WTC11 (cell line): ENCODE measurements at regions not wholly inside any gene's neighbourhood (a gene's known extent, or its start where the extent isn't known, plus 50 kb on each side); places are given as distances from the start of the nearest gene placed in this dataset.

ENCODE experiments used
- ATAC-seq: fragments of 200-7000 bp; cut with Tn5 transposase; 2 replicates; pipeline ENCODE4 v1.10.0; 2021; ENCODE audit warnings: mild to moderate bottlenecking, moderate library complexity
- CTCF ChIA-PET: fragments of 300-600 bp; sonication (Branson Sonifier 250); formaldehyde crosslinking; loops from one replicate; lab custom pipeline; 2021; ENCODE audit warnings: antibody characterized with exemption; lab: Charles Lee
- POLR2A ChIA-PET: fragments of 350-600 bp; sonication (Branson Sonifier 250); formaldehyde crosslinking; loops from one replicate; lab custom pipeline; 2021; ENCODE audit warnings: antibody characterized with exemption; lab: Charles Lee
- DNase-seq: peaks from one replicate; pipeline ENCODE4 v3.0.0; 2021; ENCODE audit warnings: low spot score
- H3K27ac Mint-ChIP-seq: 2 replicates; pipeline ENCODE4 v1.8.0; 2021; ENCODE audit warnings: mixed read lengths
- H3K27me3 Mint-ChIP-seq: 2 replicates; pipeline ENCODE4 v1.8.0; 2021; ENCODE audit warnings: low read depth, mild to moderate bottlenecking, moderate library complexity, mixed read lengths
- H3K36me3 Mint-ChIP-seq: 2 replicates; pipeline ENCODE4 v1.8.0; 2021; ENCODE audit warnings: mixed read lengths
- H3K4me1 Mint-ChIP-seq: 2 replicates; pipeline ENCODE4 v1.8.0; 2022; ENCODE audit warnings: mixed read lengths
- H3K4me3 Mint-ChIP-seq: 2 replicates; pipeline ENCODE4 v1.8.0; 2021; ENCODE audit warnings: mild to moderate bottlenecking, moderate library complexity, mixed read lengths
- H3K9me3 Mint-ChIP-seq: 2 replicates; pipeline ENCODE4 v1.8.0; 2021; ENCODE audit warnings: mixed read lengths
- AFF4 ChIP-seq: sonication (generic); formaldehyde crosslinking; IDR thresholded peaks from 2 replicates; pipeline ENCODE4 v1.8.1; 2023; ENCODE audit warnings: mild to moderate bottlenecking, missing genetic modification reagents, borderline replicate concordance
- ARID4B ChIP-seq: sonication (generic); formaldehyde crosslinking; IDR thresholded peaks from 2 replicates; pipeline ENCODE4 v1.8.0; 2023; ENCODE audit warnings: missing genetic modification reagents, mild to moderate bottlenecking, borderline replicate concordance
- ATF2 ChIP-seq: sonication (generic); formaldehyde crosslinking; IDR thresholded peaks from 2 replicates; pipeline ENCODE4 v1.8.1; 2022; ENCODE audit warnings: low read depth, missing genetic modification reagents, borderline replicate concordance
- ATF3 ChIP-seq: sonication (generic); formaldehyde crosslinking; conservative IDR thresholded peaks from 2 replicates; pipeline ENCODE4 v1.8.1; 2022; ENCODE audit warnings: mild to moderate bottlenecking, missing genetic modification reagents
- CTCF ChIP-seq: fragments of 200-600 bp; IDR thresholded peaks from 2 replicates; pipeline ENCODE4 v1.8.0; 2022; ENCODE audit warnings: antibody characterized with exemption
- IRF1 ChIP-seq: sonication (generic); formaldehyde crosslinking; IDR thresholded peaks from 2 replicates; pipeline ENCODE4 v1.8.0; 2023; ENCODE audit warnings: missing genetic modification reagents
- IRF2 ChIP-seq: sonication (generic); formaldehyde crosslinking; IDR thresholded peaks from 2 replicates; pipeline ENCODE4 v1.8.0; 2022; ENCODE audit warnings: low read depth, missing genetic modification reagents, borderline replicate concordance
- NFE2L1 ChIP-seq: sonication (generic); formaldehyde crosslinking; IDR thresholded peaks from 2 replicates; pipeline ENCODE4 v1.8.1; 2023; ENCODE audit warnings: missing genetic modification reagents
- NR3C1 ChIP-seq: sonication (generic); formaldehyde crosslinking; conservative IDR thresholded peaks from 2 replicates; pipeline ENCODE4 v1.8.1; 2023; ENCODE audit warnings: low read depth, mild to moderate bottlenecking, missing genetic modification reagents
- OVOL2 ChIP-seq: fragments of 250-450 bp; sonication (Bioruptor Pico); IDR thresholded peaks from 2 replicates; pipeline ENCODE4 v1.9.0; 2021; ENCODE audit warnings: mild to moderate bottlenecking, borderline replicate concordance
- PRDM15 ChIP-seq: sonication (generic); formaldehyde crosslinking; IDR thresholded peaks from 2 replicates; pipeline ENCODE4 v1.8.0; 2022; ENCODE audit warnings: missing genetic modification reagents
- SMAD4 ChIP-seq: sonication (generic); formaldehyde crosslinking; IDR thresholded peaks from 2 replicates; pipeline ENCODE4 v1.8.0; 2022; ENCODE audit warnings: mild to moderate bottlenecking, missing genetic modification reagents
- STAT6 ChIP-seq: sonication (generic); formaldehyde crosslinking; conservative IDR thresholded peaks from 2 replicates; pipeline ENCODE4 v1.8.1; 2023; ENCODE audit warnings: mild to moderate bottlenecking, low read depth, missing genetic modification reagents, moderate library complexity
- TCF7 ChIP-seq: sonication (generic); formaldehyde crosslinking; IDR thresholded peaks from 2 replicates; pipeline ENCODE4 v1.8.0; 2022; ENCODE audit warnings: mild to moderate bottlenecking, low read depth, missing genetic modification reagents, moderate library complexity
- TEAD4 ChIP-seq: sonication (generic); formaldehyde crosslinking; IDR thresholded peaks from 2 replicates; pipeline ENCODE4 v1.8.0; 2022; ENCODE audit warnings: mild to moderate bottlenecking, missing genetic modification reagents
- ZNF396 ChIP-seq: fragments of 250-450 bp; sonication (Bioruptor Pico); IDR thresholded peaks from 2 replicates; pipeline ENCODE4 v1.8.0; 2021; ENCODE audit warnings: mild to moderate bottlenecking, moderate library complexity, borderline replicate concordance
- ZNF671 ChIP-seq: fragments of 250-450 bp; sonication (Bioruptor Pico); IDR thresholded peaks from 2 replicates; pipeline ENCODE4 v1.8.0; 2021; ENCODE audit warnings: mild to moderate bottlenecking

GRCh38 chr12:58521796-58522195 is 398.5 kb downstream of the LRIG3 start (continued):
- TF ChIP-seq PRDM15 (CRISPR knock-in tag) (no peak), OVOL2 (no peak), AFF4 (CRISPR knock-in tag) (no peak), ATF2 (CRISPR knock-in tag) (no peak), IRF2 (no peak), NFE2L1 (CRISPR knock-in tag) (no peak), CTCF (no peak)

- ATAC-seq = no peak
- peaks cover 5% of the 10 kb centered on the region for H3K27me3 Mint-ChIP-seq
- no peaks in the 10 kb centered on the region for H3K4me1 Mint-ChIP-seq
- no peak overlapping the region for H3K4me3 Mint-ChIP-seq
- DNase-seq = no peak
- peaks cover 6% of the 10 kb centered on the region for H3K36me3 Mint-ChIP-seq
- ChIA-PET POLR2A (no interaction called here), CTCF (interaction anchor here (0.5 to 1.8 kb wide), 2 partner anchors 17 to 439 kb away, joined by 3 to 6 read pairs; no protein-coding TSS in a partner anchor)
- H3K27ac Mint-ChIP-seq = no peak overlapping the region
- H3K9me3 Mint-ChIP-seq = peaks cover 22% of the 10 kb centered on the region
- TF ChIP-seq TEAD4 (no peak), ARID4B (no peak), STAT6 (CRISPR knock-in tag) (no peak), ZNF671 (CRISPR knock-in tag) (no peak), SMAD4 (CRISPR knock-in tag) (no peak), IRF2 (no peak), IRF1 (no peak), NR3C1 (CRISPR knock-in tag) (no peak), TCF7 (no peak), ATF3 (CRISPR knock-in tag) (no peak), ZNF396 (CRISPR knock-in tag) (no peak)
Measured at GRCh38 chr12:58523360-58523759, 396.9 kb downstream of the LRIG3 start.
